Natural killer cell (primary cell): ENCODE measurements at regions not wholly inside any gene's neighbourhood (a gene's known extent, or its start where the extent isn't known, plus 50 kb on each side); places are given as distances from the start of the nearest gene placed in this dataset.
"Not testable (repeated sequence)": the region's sequence is repeated elsewhere in the genome, so short reads cannot be mapped to it uniquely, and the experiment has no call there.

ENCODE experiments used
- ATAC-seq, 3 donors: fragments of 150-1000 bp in 2 of 3; fragments of 200-7000 bp in 1 of 3; cut with Tn5 transposase; 1 replicate in 1 of 3; 2 replicates in 2 of 3; pipeline ENCODE4 v1.10.0; 2021; ENCODE audit warnings: mild to moderate bottlenecking in 2 of 3, moderate library complexity in 2 of 3
- DNase-seq, 2 donors: peaks; one replicate each; pipeline versions ENCODE4 v3.0.0 to v3.0.0-alpha.2; 2013 to 2021; ENCODE audit warnings: mixed read lengths in 1 of 2
- H3K27ac ChIP-seq: one replicate; pipeline ENCODE4 v1.5.1; 2013; ENCODE audit warnings: mild to moderate bottlenecking, low read length
- H3K27me3 ChIP-seq: one replicate; pipeline ENCODE4 v1.6.1; 2013; ENCODE audit warnings: low read length; ENCODE audit not compliant: control insufficient read depth, insufficient read depth
- H3K36me3 ChIP-seq: one replicate; pipeline ENCODE4 v1.6.1; 2013; ENCODE audit warnings: low read length; ENCODE audit not compliant: control insufficient read depth, insufficient read depth
- H3K4me1 ChIP-seq: one replicate; pipeline ENCODE4 v1.6.1; 2013; ENCODE audit warnings: low read length; ENCODE audit not compliant: control insufficient read depth, insufficient read depth
- H3K4me3 ChIP-seq: one replicate; pipeline ENCODE4 v1.5.1; 2013; ENCODE audit warnings: low read length
- H3K9me3 ChIP-seq: one replicate; pipeline ENCODE4 v1.6.1; 2013; ENCODE audit warnings: low read length; ENCODE audit not compliant: control insufficient read depth, insufficient read depth
- H3K27ac Mint-ChIP-seq, 2 donors: one replicate each; pipeline ENCODE4 v1.8.0; 2022; ENCODE audit warnings: mild to moderate bottlenecking in 2 of 2, mixed read lengths in 2 of 2, moderate library complexity in 1 of 2
- H3K27me3 Mint-ChIP-seq, 2 donors: one replicate each; pipeline ENCODE4 v1.8.0; 2022; ENCODE audit warnings: low read depth in 2 of 2, mixed read lengths in 2 of 2
- H3K36me3 Mint-ChIP-seq: one replicate; pipeline ENCODE4 v1.8.0; 2022; ENCODE audit warnings: mixed read lengths
- H3K4me1 Mint-ChIP-seq, 2 donors: one replicate each; pipeline ENCODE4 v1.8.0; 2022; ENCODE audit warnings: mixed read lengths in 2 of 2
- H3K4me3 Mint-ChIP-seq: one replicate; pipeline ENCODE4 v1.8.0; 2022; ENCODE audit warnings: mild to moderate bottlenecking, moderate library complexity, mixed read lengths
- H3K9me3 Mint-ChIP-seq, 2 donors: one replicate each; pipeline ENCODE4 v1.8.0; 2022; ENCODE audit warnings: mixed read lengths in 2 of 2
- CTCF ChIP-seq: fragments of 200-600 bp; IDR thresholded peaks from one replicate; pipeline ENCODE4 v1.8.0; 2022; ENCODE audit warnings: antibody characterized with exemption
- WGBS: methylation state at CpG from one replicate; pipeline ENCODE4 v1.1.7; 2013; ENCODE audit warnings: missing lambda C conversion rate; ENCODE audit not compliant: insufficient coverage; 5-methylcytosine and 5-hydroxymethylcytosine counted together
- intact Hi-C: fragments of 100-400 bp; cut with micrococcal nuclease; formaldehyde crosslinking; loops from one replicate; pipeline ENCODE4 v1.14.2; 2022

- H3K27ac Mint-ChIP-seq = no peak overlapping the region
- intact Hi-C loops = no loop called here
- peaks cover 0 to 2% of the 10 kb centered on the region in 2 donors for H3K9me3 Mint-ChIP-seq
- Histone ChIP-seq H3K4me3 (no peak overlapping the region), H3K36me3 (no peaks in the 10 kb centered on the region), H3K27ac (no peak overlapping the region), H3K9me3 (no peaks in the 10 kb centered on the region), H3K4me1 (no peaks in the 10 kb centered on the region), H3K27me3 (no peaks in the 10 kb centered on the region)
- no peak for DNase-seq
- no peak for ATAC-seq
- H3K27me3 Mint-ChIP-seq = no peaks in the 10 kb centered on the region
- H3K4me1 Mint-ChIP-seq = no peaks in the 10 kb centered on the region
- WGBS = no CpG with 5 or more reads among the region's 1 CpG
- H3K4me3 Mint-ChIP-seq = no peak overlapping the region
- no peak for TF ChIP-seq CTCF
- H3K36me3 Mint-ChIP-seq = no peaks in the 10 kb centered on the region
Measured at GRCh38 chr14:49105956-49106355, 480.2 kb downstream of the RPS29 start.

- Mint-ChIP-seq H3K36me3 (no peaks in the 10 kb centered on the region), H3K27me3 (no peaks in the 10 kb centered on the region), H3K4me3 (no peak overlapping the region), H3K27ac (no peak overlapping the region), H3K9me3 (peaks cover 0 to 2% of the 10 kb centered on the region in 2 donors), H3K4me1 (no peaks in the 10 kb centered on the region)
- ATAC-seq (no peak), DNase-seq (no peak)
- WGBS = 100% methylated on average over 4 of the region's 4 CpGs
- H3K9me3 ChIP-seq = no peaks in the 10 kb centered on the region
- H3K4me1 ChIP-seq = no peaks in the 10 kb centered on the region
- no peak overlapping the region for H3K27ac ChIP-seq
- no peak for TF ChIP-seq CTCF
- intact Hi-C loops = no loop called here
- no peaks in the 10 kb centered on the region for H3K27me3 ChIP-seq
- H3K4me3 ChIP-seq = no peak overlapping the region
- H3K36me3 ChIP-seq = no peaks in the 10 kb centered on the region
Measured at GRCh38 chr14:49105512-49105911, 480.7 kb downstream of the RPS29 start.

GRCh38 chr14:49092345-49092744 lies 493.8 kb downstream of the RPS29 start:
- ATAC-seq = no peak
- no peak for TF ChIP-seq CTCF
- Histone ChIP-seq H3K4me3 (no peak overlapping the region), H3K36me3 (no peaks in the 10 kb centered on the region), H3K9me3 (no peaks in the 10 kb centered on the region), H3K27ac (no peak overlapping the region), H3K4me1 (no peaks in the 10 kb centered on the region), H3K27me3 (no peaks in the 10 kb centered on the region)
- no peak for DNase-seq
- intact Hi-C loops = no loop called here
- Mint-ChIP-seq H3K4me3 (no peak overlapping the region), H3K27ac (no peak overlapping the region), H3K9me3 (peaks cover 2 to 5% of the 10 kb centered on the region in 2 donors), H3K27me3 (no peaks in the 10 kb centered on the region), H3K36me3 (no peaks in the 10 kb centered on the region), H3K4me1 (no peaks in the 10 kb centered on the region)
- WGBS = 74% methylated on average over 1 of the region's 1 CpG

- Mint-ChIP-seq H3K4me3 (no peak overlapping the region), H3K9me3 (peaks cover 2 to 5% of the 10 kb centered on the region in 2 donors), H3K4me1 (no peaks in the 10 kb centered on the region), H3K27ac (no peak overlapping the region), H3K36me3 (no peaks in the 10 kb centered on the region), H3K27me3 (no peaks in the 10 kb centered on the region)
- intact Hi-C loops = no loop called here
- ATAC-seq = no peak
- H3K36me3 ChIP-seq = no peaks in the 10 kb centered on the region
- H3K9me3 ChIP-seq = no peaks in the 10 kb centered on the region
- H3K4me3 ChIP-seq = no peak overlapping the region
- no peak overlapping the region for H3K27ac ChIP-seq
- no peaks in the 10 kb centered on the region for H3K27me3 ChIP-seq
- WGBS = 72% methylated on average over 3 of the region's 3 CpGs
- no peaks in the 10 kb centered on the region for H3K4me1 ChIP-seq
- TF ChIP-seq CTCF = no peak
- no peak for DNase-seq
Measured at GRCh38 chr14:49089107-49089506, 497.1 kb downstream of the RPS29 start.

- H3K9me3 ChIP-seq, H3K27ac ChIP-seq, H3K4me3 ChIP-seq, ATAC-seq, H3K36me3 Mint-ChIP-seq, DNase-seq, H3K36me3 ChIP-seq, H3K27me3 ChIP-seq, H3K4me1 Mint-ChIP-seq, H3K4me3 Mint-ChIP-seq, H3K9me3 Mint-ChIP-seq, H3K27ac Mint-ChIP-seq, H3K27me3 Mint-ChIP-seq, H3K4me1 ChIP-seq, intact Hi-C loops: not testable (repeated sequence)
Measured at GRCh38 chr14:49073292-49073691, 512.9 kb downstream of the RPS29 start.
